SK-N-SH treated with all-trans-retinoic acid at 6 μM for 48 hours (cell line): ENCODE measurements at regions not wholly inside any gene's neighbourhood (a gene's known extent, or its start where the extent isn't known, plus 50 kb on each side); places are given as distances from the start of the nearest gene placed in this dataset.

ENCODE experiments used
- ARNTL ChIP-seq: fragments of 450-650 bp; formaldehyde crosslinking; IDR thresholded peaks from 2 replicates; pipeline ENCODE4 v1.5.0; 2020; ENCODE audit warnings: low read depth, mild to moderate bottlenecking, moderate library complexity, borderline replicate concordance
- BACH2 ChIP-seq: fragments of 250-450 bp; sonication (Bioruptor Pico); IDR thresholded peaks from 2 replicates; pipeline ENCODE4 v1.9.0; 2021; ENCODE audit warnings: mild to moderate bottlenecking, borderline replicate concordance
- GLIS3 ChIP-seq: fragments of 250-450 bp; sonication (Bioruptor Pico); IDR thresholded peaks from 2 replicates; pipeline ENCODE4 v1.5.0; 2020; ENCODE audit warnings: mild to moderate bottlenecking, moderate library complexity
- ISL1 ChIP-seq: fragments of 250-450 bp; sonication (Bioruptor Pico); IDR thresholded peaks from 2 replicates; pipeline ENCODE4 v2.1.2; 2022; ENCODE audit warnings: mild to moderate bottlenecking, moderate library complexity
- PATZ1 ChIP-seq: fragments of 250-450 bp; sonication (Bioruptor Pico); IDR thresholded peaks from 2 replicates; pipeline ENCODE4 v1.8.0; 2020; ENCODE audit warnings: mild to moderate bottlenecking, moderate library complexity, borderline replicate concordance
- RARB ChIP-seq: fragments of 250-450 bp; sonication (Bioruptor Pico); IDR thresholded peaks from 2 replicates; pipeline ENCODE4 v1.8.0; 2021; ENCODE audit warnings: mild to moderate bottlenecking, moderate library complexity
- ZFP3 ChIP-seq: fragments of 250-450 bp; sonication (Bioruptor Pico); IDR thresholded peaks from 2 replicates; pipeline ENCODE4 v1.5.0; 2020; ENCODE audit warnings: mild to moderate bottlenecking, moderate library complexity
- ZNF8 ChIP-seq: fragments of 450-650 bp; formaldehyde crosslinking; IDR thresholded peaks from 2 replicates; pipeline ENCODE4 v1.5.0; 2020; ENCODE audit warnings: mild to moderate bottlenecking, moderate library complexity
- TF ChIP-seq, protein P1 (sequence below): fragments of 250-450 bp; sonication (Bioruptor Pico); IDR thresholded peaks from 2 replicates; pipeline ENCODE4 v1.5.0; 2020; ENCODE audit warnings: mild to moderate bottlenecking, moderate library complexity
- TF ChIP-seq, protein P2 (sequence below): fragments of 250-450 bp; sonication (Bioruptor Pico); IDR thresholded peaks from 2 replicates; pipeline ENCODE4 v1.8.0; 2021; ENCODE audit warnings: low read depth, mild to moderate bottlenecking, moderate library complexity, borderline replicate concordance

- no peak for TF ChIP-seq ZNF8
- TF ChIP-seq PATZ1 (CRISPR knock-in tag): no peak
- no peak for TF ChIP-seq ZFP3 (CRISPR knock-in tag)
- TF ChIP-seq RARB: no peak
- TF ChIP-seq ISL1: no peak
- no peak for TF ChIP-seq GLIS3 (CRISPR knock-in tag)
- TF ChIP-seq, protein P1, sequence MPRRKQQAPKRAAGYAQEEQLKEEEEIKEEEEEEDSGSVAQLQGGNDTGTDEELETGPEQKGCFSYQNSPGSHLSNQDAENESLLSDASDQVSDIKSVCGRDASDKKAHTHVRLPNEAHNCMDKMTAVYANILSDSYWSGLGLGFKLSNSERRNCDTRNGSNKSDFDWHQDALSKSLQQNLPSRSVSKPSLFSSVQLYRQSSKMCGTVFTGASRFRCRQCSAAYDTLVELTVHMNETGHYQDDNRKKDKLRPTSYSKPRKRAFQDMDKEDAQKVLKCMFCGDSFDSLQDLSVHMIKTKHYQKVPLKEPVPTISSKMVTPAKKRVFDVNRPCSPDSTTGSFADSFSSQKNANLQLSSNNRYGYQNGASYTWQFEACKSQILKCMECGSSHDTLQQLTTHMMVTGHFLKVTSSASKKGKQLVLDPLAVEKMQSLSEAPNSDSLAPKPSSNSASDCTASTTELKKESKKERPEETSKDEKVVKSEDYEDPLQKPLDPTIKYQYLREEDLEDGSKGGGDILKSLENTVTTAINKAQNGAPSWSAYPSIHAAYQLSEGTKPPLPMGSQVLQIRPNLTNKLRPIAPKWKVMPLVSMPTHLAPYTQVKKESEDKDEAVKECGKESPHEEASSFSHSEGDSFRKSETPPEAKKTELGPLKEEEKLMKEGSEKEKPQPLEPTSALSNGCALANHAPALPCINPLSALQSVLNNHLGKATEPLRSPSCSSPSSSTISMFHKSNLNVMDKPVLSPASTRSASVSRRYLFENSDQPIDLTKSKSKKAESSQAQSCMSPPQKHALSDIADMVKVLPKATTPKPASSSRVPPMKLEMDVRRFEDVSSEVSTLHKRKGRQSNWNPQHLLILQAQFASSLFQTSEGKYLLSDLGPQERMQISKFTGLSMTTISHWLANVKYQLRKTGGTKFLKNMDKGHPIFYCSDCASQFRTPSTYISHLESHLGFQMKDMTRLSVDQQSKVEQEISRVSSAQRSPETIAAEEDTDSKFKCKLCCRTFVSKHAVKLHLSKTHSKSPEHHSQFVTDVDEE (CRISPR knock-in tag): no peak
- TF ChIP-seq, protein P2, sequence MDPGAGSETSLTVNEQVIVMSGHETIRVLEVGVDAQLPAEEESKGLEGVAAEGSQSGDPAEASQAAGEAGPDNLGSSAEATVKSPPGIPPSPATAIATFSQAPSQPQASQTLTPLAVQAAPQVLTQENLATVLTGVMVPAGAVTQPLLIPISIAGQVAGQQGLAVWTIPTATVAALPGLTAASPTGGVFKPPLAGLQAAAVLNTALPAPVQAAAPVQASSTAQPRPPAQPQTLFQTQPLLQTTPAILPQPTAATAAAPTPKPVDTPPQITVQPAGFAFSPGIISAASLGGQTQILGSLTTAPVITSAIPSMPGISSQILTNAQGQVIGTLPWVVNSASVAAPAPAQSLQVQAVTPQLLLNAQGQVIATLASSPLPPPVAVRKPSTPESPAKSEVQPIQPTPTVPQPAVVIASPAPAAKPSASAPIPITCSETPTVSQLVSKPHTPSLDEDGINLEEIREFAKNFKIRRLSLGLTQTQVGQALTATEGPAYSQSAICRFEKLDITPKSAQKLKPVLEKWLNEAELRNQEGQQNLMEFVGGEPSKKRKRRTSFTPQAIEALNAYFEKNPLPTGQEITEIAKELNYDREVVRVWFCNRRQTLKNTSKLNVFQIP (CRISPR knock-in tag): no peak
- no peak for TF ChIP-seq BACH2 (CRISPR knock-in tag)
- no peak for TF ChIP-seq ARNTL (CRISPR knock-in tag)
Observed at GRCh38 chr3:72299823-72300222, 514.9 kb upstream of the PROK2 start.
